Transverse colon (tissue), 3 donors: ENCODE measurements at regions not wholly inside any gene's neighbourhood (a gene's known extent, or its start where the extent isn't known, plus 50 kb on each side); places are given as distances from the start of the nearest gene placed in this dataset.

Source experiments
- CTCF ChIP-seq, 5 experiments: fragments of 200-600 bp in 3 of 5; fragments of 450-650 bp in 2 of 5; sonication (generic) in 3 of 5; IDR thresholded peaks; 1 replicate in 2 of 5; 2 replicates in 3 of 5; pipeline ENCODE4 v1.5.1; 2016 to 2017; ENCODE audit warnings: antibody characterized with exemption in 5 of 5, inconsistent platforms in 3 of 5, mild to moderate bottlenecking in 2 of 5, moderate library complexity in 1 of 5
- POLR2A ChIP-seq: fragments of 450-650 bp; IDR thresholded peaks from one replicate; pipeline ENCODE4 v1.6.1; 2016; ENCODE audit warnings: antibody characterized with exemption, mild to moderate bottlenecking, moderate library complexity

DNA sequence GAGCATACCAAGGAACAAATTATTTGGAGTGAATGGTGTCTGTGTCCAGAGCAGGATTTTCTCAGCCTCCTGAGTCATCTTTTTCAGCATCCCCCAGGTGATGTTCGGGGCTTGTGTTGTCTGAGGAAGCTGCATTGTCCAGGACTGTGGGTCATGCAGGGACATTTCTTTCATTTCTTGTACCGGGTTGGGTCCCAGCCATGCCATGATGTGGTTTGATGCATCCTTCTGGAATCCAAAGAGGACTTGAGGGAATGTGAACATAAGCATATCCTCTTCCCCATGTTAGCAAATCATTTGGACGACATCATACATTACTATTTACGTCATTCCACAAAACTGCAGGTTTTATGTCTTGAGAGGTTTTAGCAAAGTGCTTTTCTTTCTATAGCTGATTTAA is 797.8 kb downstream of the CCDC85A start:
- TF ChIP-seq CTCF (IDR thresholded peaks at IDR 0.05): no peak
- no peak for TF ChIP-seq POLR2A
